GM12878 (cell line): ENCODE measurements at regions not wholly inside any gene's neighbourhood (a gene's known extent, or its start where the extent isn't known, plus 50 kb on each side); places are given as distances from the start of the nearest gene placed in this dataset.

Source experiments
- ATAC-seq: fragments of 200-7000 bp; cut with Tn5 transposase; 3 replicates; pipeline ENCODE4 v1.9.1; 2020; ENCODE audit warnings: mild to moderate bottlenecking, moderate library complexity
- BruUV-seq: library from RNA; stranded (reverse); fragments of 400-500 nt; replicated peaks from 2 replicates; lab custom pipeline; 2021; lab: Mats Ljungman, UMichigan
- CTCF ChIA-PET: fragments of 300-600 bp; sonication (Branson Sonifier 250); formaldehyde crosslinking; extraction: SDS; loops from one replicate; lab custom pipeline; 2021; ENCODE audit warnings: inconsistent platforms; lab: Yijun Ruan, JAX
- POLR2A ChIA-PET: fragments of 350-600 bp; formaldehyde crosslinking; extraction: SDS; loops from one replicate; lab custom pipeline; 2021; ENCODE audit warnings: inconsistent platforms; lab: Charles Lee
- RAD21 ChIA-PET: fragments of 300-600 bp; sonication (Branson Sonifier 250); formaldehyde crosslinking; loops from one replicate; lab custom pipeline; 2023; ENCODE audit warnings: antibody characterized with exemption; ENCODE audit not compliant: unreplicated experiment; lab: Charles Lee
- SMC1A ChIA-PET: fragments of 300-600 bp; sonication (Branson Sonifier 250); formaldehyde crosslinking; loops from one replicate; lab custom pipeline; 2023; ENCODE audit not compliant: unreplicated experiment, uncharacterized antibody; lab: Charles Lee
- DNase-seq: peaks from one replicate; pipeline ENCODE4 v3.0.0-alpha.2; 2011; ENCODE audit warnings: low read depth, low spot score
- FAIRE-seq: peaks from 3 replicates; lab custom pipeline; 2011; peaks lifted over from hg19 to GRCh38; lab: Jason Lieb, UNC
- H2AFZ ChIP-seq: 2 replicates; pipeline ENCODE4 v1.6.0; 2011; ENCODE audit warnings: low read depth, low read length, control low read depth; ENCODE audit not compliant: control insufficient read depth
- H3K27ac ChIP-seq: 2 replicates; pipeline ENCODE4 v1.5.1; 2011; ENCODE audit warnings: control low read depth; ENCODE audit not compliant: control insufficient read depth, insufficient read depth
- H3K27me3 ChIP-seq, 2 experiments: replicated peaks in 1 of 2; 2 replicates each; pipeline versions ENCODE4 v1.6.0 to v1.6.1; 2011; ENCODE audit warnings: low read length in 1 of 2; ENCODE audit not compliant: control insufficient read depth in 2 of 2, insufficient read depth in 2 of 2
- H3K36me3 ChIP-seq, 2 experiments: 2 replicates each; pipeline ENCODE4 v1.5.1; 2011; ENCODE audit warnings: low read length in 1 of 2; ENCODE audit not compliant: control insufficient read depth in 2 of 2, insufficient read depth in 2 of 2
- H3K4me1 ChIP-seq: 2 replicates; pipeline ENCODE4 v1.6.1; 2011; ENCODE audit warnings: mild to moderate bottlenecking, low read length, moderate library complexity, mixed read lengths; ENCODE audit not compliant: control insufficient read depth, insufficient read depth
- H3K4me2 ChIP-seq: 2 replicates; pipeline ENCODE4 v1.6.0; 2011; ENCODE audit warnings: control low read depth; ENCODE audit not compliant: control insufficient read depth, insufficient read depth
- H3K4me3 ChIP-seq: fragments of 200-600 bp; sonication (generic); 2 replicates; pipeline ENCODE4 v1.5.1; 2016
- H3K79me2 ChIP-seq: 2 replicates; pipeline ENCODE4 v1.6.0; 2011; ENCODE audit warnings: low read length; ENCODE audit not compliant: control insufficient read depth, insufficient read depth
- H3K9ac ChIP-seq: 2 replicates; pipeline ENCODE4 v1.8.0; 2011; ENCODE audit warnings: low read length, control low read depth, mixed read lengths; ENCODE audit not compliant: control insufficient read depth, insufficient read depth
- H3K9me3 ChIP-seq: replicated peaks from 3 replicates; pipeline ENCODE4 v1.5.1; 2011; ENCODE audit warnings: mild to moderate bottlenecking, low read length; ENCODE audit not compliant: control insufficient read depth, insufficient read depth
- H4K20me1 ChIP-seq: 2 replicates; pipeline ENCODE4 v1.6.0; 2011; ENCODE audit not compliant: control insufficient read depth, insufficient read depth
- KDM1A ChIP-seq: fragments of 200-600 bp; sonication (generic); IDR thresholded peaks from 2 replicates; pipeline ENCODE4 v1.6.1; 2016; ENCODE audit warnings: borderline replicate concordance
- PML ChIP-seq: IDR thresholded peaks from 2 replicates; pipeline ENCODE4 v1.6.1; 2012; ENCODE audit warnings: low read length, inconsistent platforms
- RB1 ChIP-seq: fragments of 450-650 bp; formaldehyde crosslinking; IDR thresholded peaks from 2 replicates; pipeline ENCODE4 v1.6.1; 2017; ENCODE audit warnings: mild to moderate bottlenecking, borderline replicate concordance
- YBX1 ChIP-seq: fragments of 450-650 bp; IDR thresholded peaks from 2 replicates; pipeline ENCODE4 v1.6.1; 2016; ENCODE audit warnings: antibody characterized with exemption
- ZNF622 ChIP-seq: fragments of 450-650 bp; IDR thresholded peaks from 2 replicates; pipeline ENCODE4 v1.6.1; 2017; ENCODE audit warnings: mild to moderate bottlenecking, inconsistent platforms
- whole genome bisulfite sequencing: methylation state at CpG from one replicate; pipeline ENCODE4 v1.1.6; 2016; ENCODE audit warnings: low lambda C conversion rate; ENCODE audit not compliant: insufficient replicate concordance, insufficient coverage; ENCODE audit errors: missing lambda C conversion rate; 5-methylcytosine and 5-hydroxymethylcytosine counted together
- in situ Hi-C: fragments of 300-500 bp; cut with MboI; formaldehyde crosslinking; loops from 9 replicates; pipeline ENCODE4 v1.14.3; 2018; ENCODE audit warnings: mixed read lengths
- intact Hi-C: fragments of 100-400 bp; cut with micrococcal nuclease; formaldehyde crosslinking; loops from one replicate; pipeline ENCODE4 v1.14.2; 2022; ENCODE audit not compliant: unreplicated experiment
- TF ChIP-seq, protein P1 (sequence below): fragments of 450-650 bp; IDR thresholded peaks from 2 replicates; pipeline ENCODE4 v1.6.1; 2018; ENCODE audit warnings: borderline replicate concordance, mild to moderate bottlenecking; ENCODE audit not compliant: partially characterized antibody
- TF ChIP-seq, protein P2 (sequence below): fragments of 450-650 bp; IDR thresholded peaks from 2 replicates; pipeline ENCODE4 v1.6.1; 2018; ENCODE audit warnings: mild to moderate bottlenecking, low read depth, moderate library complexity; ENCODE audit not compliant: partially characterized antibody

DNA sequence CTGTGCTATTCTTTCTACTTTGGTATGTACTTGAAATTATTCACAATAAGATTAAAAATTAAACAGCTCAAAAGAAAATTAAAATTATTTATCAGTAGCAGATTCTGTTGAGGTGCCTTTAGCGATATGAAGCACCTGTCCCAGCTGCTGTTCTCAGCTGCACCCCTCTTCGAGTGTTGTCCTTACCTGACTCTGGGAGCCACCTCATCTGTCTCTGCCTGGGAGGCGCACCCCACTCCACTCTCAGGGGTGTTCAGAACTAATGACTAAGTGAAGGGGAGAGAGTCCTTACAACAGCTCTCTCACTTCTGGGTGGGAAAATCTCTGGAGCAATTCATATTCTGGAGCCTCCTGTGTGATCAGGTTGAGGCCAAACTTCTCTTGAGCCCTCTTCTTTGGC is 745.7 kb downstream of the RFPL4B start (continued):
- TF ChIP-seq, protein P1, sequence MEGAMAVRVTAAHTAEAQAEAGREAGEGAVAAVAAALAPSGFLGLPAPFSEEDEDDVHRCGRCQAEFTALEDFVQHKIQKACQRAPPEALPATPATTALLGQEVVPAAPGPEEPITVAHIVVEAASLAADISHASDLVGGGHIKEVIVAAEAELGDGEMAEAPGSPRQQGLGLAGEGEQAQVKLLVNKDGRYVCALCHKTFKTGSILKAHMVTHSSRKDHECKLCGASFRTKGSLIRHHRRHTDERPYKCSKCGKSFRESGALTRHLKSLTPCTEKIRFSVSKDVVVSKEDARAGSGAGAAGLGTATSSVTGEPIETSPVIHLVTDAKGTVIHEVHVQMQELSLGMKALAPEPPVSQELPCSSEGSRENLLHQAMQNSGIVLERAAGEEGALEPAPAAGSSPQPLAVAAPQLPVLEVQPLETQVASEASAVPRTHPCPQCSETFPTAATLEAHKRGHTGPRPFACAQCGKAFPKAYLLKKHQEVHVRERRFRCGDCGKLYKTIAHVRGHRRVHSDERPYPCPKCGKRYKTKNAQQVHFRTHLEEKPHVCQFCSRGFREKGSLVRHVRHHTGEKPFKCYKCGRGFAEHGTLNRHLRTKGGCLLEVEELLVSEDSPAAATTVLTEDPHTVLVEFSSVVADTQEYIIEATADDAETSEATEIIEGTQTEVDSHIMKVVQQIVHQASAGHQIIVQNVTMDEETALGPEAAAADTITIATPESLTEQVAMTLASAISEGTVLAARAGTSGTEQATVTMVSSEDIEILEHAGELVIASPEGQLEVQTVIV: no peak
- TF ChIP-seq YBX1: no peak
- TF ChIP-seq, all 136 proteins: peak for 0

DNA sequence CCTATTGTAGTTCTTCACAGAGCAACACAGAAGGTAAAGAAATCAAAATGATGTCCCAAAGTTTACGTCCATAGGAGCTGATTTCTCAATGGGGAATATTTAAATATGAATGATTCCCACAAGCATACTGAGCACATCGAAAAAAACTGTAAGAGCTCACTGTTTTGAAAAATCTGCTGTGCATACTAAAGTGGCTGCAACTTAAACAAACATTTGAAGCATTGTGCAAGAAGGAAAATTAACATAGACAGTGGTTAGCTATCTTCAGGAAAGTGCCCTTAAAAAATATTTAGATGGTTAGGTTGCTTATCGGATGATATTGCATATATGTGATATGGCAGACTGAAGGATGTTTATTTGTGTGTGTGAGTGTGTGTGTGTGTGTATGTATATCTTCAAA is 747.6 kb downstream of the RFPL4B start:
- SMC1A ChIA-PET: interaction anchor here (0.6 kb wide), 1 partner anchor 129 kb away, joined by 3 read pairs; no protein-coding TSS in a partner anchor
- no TSS peak for BruUV-seq
- Histone ChIP-seq H3K27ac (no peak overlapping the region), H3K4me2 (no peak overlapping the region), H3K9ac (no peak overlapping the region), H3K9me3 (no peaks in the 10 kb centered on the region), H3K27me3 (no peaks in the 10 kb centered on the region), H2AFZ (no peak overlapping the region), H3K36me3 (no peaks in the 10 kb centered on the region), H4K20me1 (no peaks in the 10 kb centered on the region), H3K4me1 (no peaks in the 10 kb centered on the region), H3K4me3 (no peak overlapping the region), H3K79me2 (no peaks in the 10 kb centered on the region)
- ATAC-seq: no peak
- CTCF ChIA-PET: interaction anchor here (0.8 kb wide), 1 partner anchor 785 kb away, joined by 3 read pairs; no protein-coding TSS in a partner anchor
- TF ChIP-seq RB1 (no peak), KDM1A (no peak), PML (no peak), ZNF622 (no peak)
- TF ChIP-seq, protein P2, sequence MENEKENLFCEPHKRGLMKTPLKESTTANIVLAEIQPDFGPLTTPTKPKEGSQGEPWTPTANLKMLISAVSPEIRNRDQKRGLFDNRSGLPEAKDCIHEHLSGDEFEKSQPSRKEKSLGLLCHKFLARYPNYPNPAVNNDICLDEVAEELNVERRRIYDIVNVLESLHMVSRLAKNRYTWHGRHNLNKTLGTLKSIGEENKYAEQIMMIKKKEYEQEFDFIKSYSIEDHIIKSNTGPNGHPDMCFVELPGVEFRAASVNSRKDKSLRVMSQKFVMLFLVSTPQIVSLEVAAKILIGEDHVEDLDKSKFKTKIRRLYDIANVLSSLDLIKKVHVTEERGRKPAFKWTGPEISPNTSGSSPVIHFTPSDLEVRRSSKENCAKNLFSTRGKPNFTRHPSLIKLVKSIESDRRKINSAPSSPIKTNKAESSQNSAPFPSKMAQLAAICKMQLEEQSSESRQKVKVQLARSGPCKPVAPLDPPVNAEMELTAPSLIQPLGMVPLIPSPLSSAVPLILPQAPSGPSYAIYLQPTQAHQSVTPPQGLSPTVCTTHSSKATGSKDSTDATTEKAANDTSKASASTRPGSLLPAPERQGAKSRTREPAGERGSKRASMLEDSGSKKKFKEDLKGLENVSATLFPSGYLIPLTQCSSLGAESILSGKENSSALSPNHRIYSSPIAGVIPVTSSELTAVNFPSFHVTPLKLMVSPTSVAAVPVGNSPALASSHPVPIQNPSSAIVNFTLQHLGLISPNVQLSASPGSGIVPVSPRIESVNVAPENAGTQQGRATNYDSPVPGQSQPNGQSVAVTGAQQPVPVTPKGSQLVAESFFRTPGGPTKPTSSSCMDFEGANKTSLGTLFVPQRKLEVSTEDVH: no peak
- RAD21 ChIA-PET: no interaction called here
- no peak for FAIRE-seq
- DNase-seq: no peak
- intact Hi-C loops: loop anchor here (10.0 kb wide), 1 partner anchor 310 kb away; no protein-coding TSS in a partner anchor
- 30% methylated on average over 3 of the region's 3 CpGs for WGBS
- in situ Hi-C loops: no loop called here
- POLR2A ChIA-PET: no interaction called here
